H1 (cell line): ENCODE measurements at regions not wholly inside any gene's neighbourhood (a gene's known extent, or its start where the extent isn't known, plus 50 kb on each side); places are given as distances from the start of the nearest gene placed in this dataset.

Source experiments
- CTCF ChIA-PET: fragments of 300-600 bp; sonication (Branson Sonifier 250); formaldehyde crosslinking; loops from one replicate; lab custom pipeline; 2021; ENCODE audit not compliant: partially characterized antibody; lab: Charles Lee
- POLR2A ChIA-PET: fragments of 300-600 bp; sonication (Branson Sonifier 250); formaldehyde crosslinking; loops from one replicate; lab custom pipeline; 2021; ENCODE audit warnings: inconsistent platforms; ENCODE audit not compliant: partially characterized antibody; lab: Charles Lee
- DNase-seq, 2 experiments: peaks; one replicate each; pipeline versions ENCODE4 v3.0.0 to v3.0.0-alpha.2; 2010 to 2022; ENCODE audit warnings: low spot score in 2 of 2, low read depth in 1 of 2, mixed read lengths in 1 of 2
- FAIRE-seq: peaks from 2 replicates; lab custom pipeline; 2011; peaks lifted over from hg19 to GRCh38; lab: Jason Lieb, UNC
- H2AFZ ChIP-seq: 2 replicates; pipeline ENCODE4 v1.8.1; 2012; ENCODE audit warnings: low read length, inconsistent platforms
- H2AK5ac ChIP-seq: 2 replicates; pipeline ENCODE4 v1.6.1; 2013; ENCODE audit warnings: low read depth, low read length
- H2BK120ac ChIP-seq: replicated peaks from 2 replicates; pipeline ENCODE3; 2013; ENCODE audit warnings: low read depth, low read length, inconsistent platforms
- H2BK12ac ChIP-seq: 2 replicates; pipeline ENCODE4 v1.6.1; 2013; ENCODE audit warnings: low read depth, low read length
- H2BK15ac ChIP-seq: 2 replicates; pipeline ENCODE4 v1.6.1; 2013; ENCODE audit warnings: low read length
- H2BK20ac ChIP-seq: 2 replicates; pipeline ENCODE4 v1.6.1; 2013; ENCODE audit warnings: low read length
- H2BK5ac ChIP-seq: 2 replicates; pipeline ENCODE4 v1.6.1; 2013; ENCODE audit warnings: low read depth, low read length
- H3K14ac ChIP-seq: 2 replicates; pipeline ENCODE4 v1.6.1; 2013; ENCODE audit warnings: inconsistent platforms; ENCODE audit not compliant: insufficient read length
- H3K18ac ChIP-seq: 2 replicates; pipeline ENCODE4 v1.6.1; 2013; ENCODE audit warnings: low read length; ENCODE audit errors: extremely low read depth
- H3K23ac ChIP-seq: 2 replicates; pipeline ENCODE4 v1.6.1; 2013; ENCODE audit warnings: inconsistent platforms; ENCODE audit not compliant: insufficient read length
- H3K23me2 ChIP-seq: 2 replicates; pipeline ENCODE4 v1.6.1; 2013; ENCODE audit warnings: low read depth, low read length
- H3K27ac ChIP-seq: 2 replicates; pipeline ENCODE4 v1.6.1; 2011; ENCODE audit warnings: low read depth, low read length, inconsistent platforms
- H3K27me3 ChIP-seq, 4 experiments: replicated peaks in 1 of 4; 1 replicate in 1 of 4; 2 replicates in 3 of 4; pipeline versions ENCODE4 v1.6.1 to v1.8.1; 2011 to 2013; ENCODE audit warnings: low read length in 3 of 4, mild to moderate bottlenecking in 3 of 4, inconsistent platforms in 2 of 4, mixed read lengths in 2 of 4, moderate library complexity in 1 of 4; ENCODE audit not compliant: control insufficient read depth in 3 of 4, insufficient read depth in 3 of 4; ENCODE audit errors: extremely low read depth in 1 of 4
- H3K36me3 ChIP-seq, 4 experiments: 2 replicates each; pipeline versions ENCODE4 v1.6.1 to v1.8.1; 2011 to 2013; ENCODE audit warnings: mild to moderate bottlenecking in 4 of 4, low read length in 3 of 4, moderate library complexity in 2 of 4, control low read depth in 1 of 4, inconsistent platforms in 1 of 4; ENCODE audit not compliant: insufficient read depth in 4 of 4, control insufficient read depth in 2 of 4
- H3K4ac ChIP-seq: replicated peaks from 2 replicates; pipeline ENCODE3; 2013; ENCODE audit warnings: low read length, low read depth, mixed read lengths, inconsistent platforms; ENCODE audit not compliant: insufficient read length
- H3K4me1 ChIP-seq, 4 experiments: replicated peaks in 1 of 4; 1 replicate in 1 of 4; 2 replicates in 3 of 4; pipeline versions ENCODE4 v1.6.1 to v1.8.1; 2011 to 2013; ENCODE audit warnings: low read length in 3 of 4, inconsistent platforms in 2 of 4, mixed read lengths in 1 of 4; ENCODE audit not compliant: insufficient read depth in 4 of 4, control insufficient read depth in 3 of 4
- H3K4me2 ChIP-seq, 2 experiments: 2 replicates each; pipeline versions ENCODE4 v1.6.1 to v1.8.1; 2011 to 2013; ENCODE audit warnings: low read depth in 2 of 2, low read length in 2 of 2, control low read depth in 1 of 2, inconsistent platforms in 1 of 2, mild to moderate bottlenecking in 1 of 2; ENCODE audit not compliant: insufficient read depth in 1 of 2
- H3K4me3 ChIP-seq, 4 experiments: fragments of 200-600, 300-600 bp in 1 of 4; sonication (generic), shearing (Covaris generic), sonication (Bioruptor Twin) in 1 of 4; 2 replicates each; pipeline versions ENCODE4 v1.5.1 to v1.8.1; 2011 to 2016; ENCODE audit warnings: low read length in 4 of 4, low read depth in 3 of 4, control low read depth in 2 of 4, inconsistent platforms in 2 of 4, mild to moderate bottlenecking in 2 of 4, mixed read lengths in 1 of 4, moderate library complexity in 1 of 4; ENCODE audit not compliant: insufficient read depth in 2 of 4; ENCODE audit errors: extremely low read depth in 1 of 4
- H3K56ac ChIP-seq: replicated peaks from 2 replicates; pipeline ENCODE3; 2013; ENCODE audit warnings: low read depth, mild to moderate bottlenecking, mixed read lengths, low read length, inconsistent platforms; ENCODE audit not compliant: insufficient read length
- H3K79me1 ChIP-seq: 2 replicates; pipeline ENCODE4 v1.6.1; 2013; ENCODE audit warnings: low read depth, low read length, control low read depth
- H3K79me2 ChIP-seq, 2 experiments: 2 replicates each; pipeline versions ENCODE4 v1.6.1 to v1.8.1; 2012 to 2013; ENCODE audit warnings: low read length in 2 of 2, mild to moderate bottlenecking in 2 of 2, inconsistent platforms in 1 of 2; ENCODE audit not compliant: insufficient read depth in 2 of 2, control insufficient read depth in 1 of 2
- H3K9ac ChIP-seq, 4 experiments: replicated peaks in 1 of 4; 1 replicate in 1 of 4; 2 replicates in 3 of 4; pipeline versions ENCODE4 v1.6.1 to v1.8.1; 2011 to 2013; ENCODE audit warnings: low read depth in 3 of 4, low read length in 3 of 4, control low read depth in 2 of 4, mild to moderate bottlenecking in 2 of 4, moderate library complexity in 2 of 4, inconsistent platforms in 1 of 4; ENCODE audit errors: extremely low read depth in 1 of 4
- H3K9me3 ChIP-seq, 2 experiments: 2 replicates each; pipeline versions ENCODE4 v1.6.1 to v1.8.1; 2012 to 2013; ENCODE audit warnings: mild to moderate bottlenecking in 2 of 2, moderate library complexity in 2 of 2, control low read depth in 1 of 2, inconsistent platforms in 1 of 2, low read depth in 1 of 2, low read length in 1 of 2, mixed read lengths in 1 of 2; ENCODE audit not compliant: insufficient read depth in 2 of 2
- H4K20me1 ChIP-seq, 2 experiments: replicated peaks in 1 of 2; 2 replicates each; pipeline versions ENCODE3 to v1.8.1; 2011 to 2013; ENCODE audit warnings: inconsistent platforms in 2 of 2, low read length in 2 of 2, mild to moderate bottlenecking in 1 of 2; ENCODE audit not compliant: insufficient read depth in 2 of 2, control insufficient read depth in 1 of 2
- H4K5ac ChIP-seq: 2 replicates; pipeline ENCODE4 v1.6.1; 2013; ENCODE audit warnings: low read length, low read depth, mixed read lengths, inconsistent platforms; ENCODE audit not compliant: insufficient read length
- H4K8ac ChIP-seq: 2 replicates; pipeline ENCODE4 v1.8.0; 2013; ENCODE audit warnings: mild to moderate bottlenecking, moderate library complexity, low read length, inconsistent platforms; ENCODE audit not compliant: insufficient read depth; ENCODE audit errors: extremely low read depth
- H4K91ac ChIP-seq: replicated peaks from 2 replicates; pipeline ENCODE3; 2013; ENCODE audit warnings: low read length, mixed read lengths, inconsistent platforms; ENCODE audit not compliant: insufficient read length
- ATF3 ChIP-seq: IDR thresholded peaks from 2 replicates; pipeline ENCODE4 v1.6.1; 2011; ENCODE audit warnings: low read depth, mild to moderate bottlenecking, low read length; ENCODE audit not compliant: insufficient read depth
- GTF2F1 ChIP-seq: IDR thresholded peaks from 2 replicates; pipeline ENCODE4 v1.6.1; 2012; ENCODE audit warnings: low read depth, low read length, improper control_type of control experiment, borderline replicate concordance
- HDAC2 ChIP-seq, 2 experiments: fragments of 300-600 bp in 1 of 2; sonication (generic) in 1 of 2; IDR thresholded peaks; 2 replicates each; pipeline ENCODE4 v1.6.1; 2011 to 2012; ENCODE audit warnings: low read depth in 2 of 2, low read length in 2 of 2, mild to moderate bottlenecking in 2 of 2, moderate library complexity in 2 of 2, borderline replicate concordance in 1 of 2, inconsistent platforms in 1 of 2
- JUND ChIP-seq: IDR thresholded peaks from 2 replicates; pipeline ENCODE4 v1.6.1; 2011; ENCODE audit warnings: mild to moderate bottlenecking, improper control_type of control experiment, low read length
- KDM5A ChIP-seq: fragments of 200-600 bp; IDR thresholded peaks from 2 replicates; pipeline ENCODE4 v1.7.1; 2012; ENCODE audit warnings: mild to moderate bottlenecking, low read length, inconsistent platforms, mixed read lengths
- POLR2A ChIP-seq, 2 experiments: IDR thresholded peaks; 1 replicate in 1 of 2; 2 replicates in 1 of 2; pipeline ENCODE4 v1.6.1; 2011; ENCODE audit warnings: low read depth in 2 of 2, low read length in 2 of 2, mild to moderate bottlenecking in 2 of 2; ENCODE audit errors: control extremely low read depth in 1 of 2
- RBBP5 ChIP-seq: IDR thresholded peaks from 2 replicates; pipeline ENCODE4 v1.7.1; 2012; ENCODE audit warnings: low read depth, mild to moderate bottlenecking, inconsistent platforms, low read length, moderate library complexity, borderline replicate concordance
- SAP30 ChIP-seq: fragments of 300-600 bp; sonication (generic); IDR thresholded peaks from 2 replicates; pipeline ENCODE4 v1.7.1; 2012; ENCODE audit warnings: low read length, moderate library complexity, mild to moderate bottlenecking, inconsistent platforms; ENCODE audit not compliant: insufficient read depth, insufficient replicate concordance
- SIN3A ChIP-seq, 2 experiments: IDR thresholded peaks in 1 of 2; conservative IDR thresholded peaks in 1 of 2; 2 replicates each; pipeline ENCODE4 v1.6.1; 2011 to 2012; ENCODE audit warnings: low read length in 2 of 2, improper control_type of control experiment in 1 of 2, low read depth in 1 of 2, mild to moderate bottlenecking in 1 of 2
- SIRT6 ChIP-seq: IDR thresholded peaks from one replicate; pipeline ENCODE4 v1.7.1; 2012; ENCODE audit warnings: low read length, inconsistent platforms
- SP1 ChIP-seq: IDR thresholded peaks from 2 replicates; pipeline ENCODE4 v1.6.1; 2011; ENCODE audit warnings: low read depth, low read length
- SP4 ChIP-seq: IDR thresholded peaks from 2 replicates; pipeline ENCODE4 v1.6.1; 2012; ENCODE audit warnings: low read length, inconsistent platforms
- SRF ChIP-seq: IDR thresholded peaks from 2 replicates; pipeline ENCODE4 v1.6.1; 2011; ENCODE audit warnings: mild to moderate bottlenecking, low read depth, low read length, moderate library complexity
- WGBS, 2 experiments: shearing (Covaris generic) in 1 of 2; methylation state at CpG; one replicate each; pipeline versions ENCODE4 v1.1.6 to v1.1.7; 2013 to 2015; ENCODE audit warnings: low lambda C conversion rate in 2 of 2, mixed read lengths in 2 of 2, inconsistent platforms in 1 of 2, low coverage in 1 of 2, missing lambda C conversion rate in 1 of 2; ENCODE audit not compliant: insufficient replicate concordance in 2 of 2, insufficient coverage in 1 of 2, insufficient read length in 1 of 2; ENCODE audit errors: extremely low coverage in 1 of 2, missing lambda C conversion rate in 1 of 2; 5-methylcytosine and 5-hydroxymethylcytosine counted together
- TF ChIP-seq, protein P1 (sequence below): IDR thresholded peaks from 2 replicates; pipeline ENCODE4 v1.6.1; 2011; ENCODE audit warnings: low read length, improper control_type of control experiment

- no peaks in the 10 kb centered on the region for H3K36me3 ChIP-seq
- no peaks in the 10 kb centered on the region for H3K23me2 ChIP-seq
- no peaks in the 10 kb centered on the region; a peak in 1 of 7 replicates for H3K4me1 ChIP-seq
- no peak overlapping the region for H3K14ac ChIP-seq
- H2BK5ac ChIP-seq, result no peak overlapping the region
- DNase-seq, result no peak
- no peaks in the 10 kb centered on the region for H4K20me1 ChIP-seq
- H3K27me3 ChIP-seq, result no peaks in the 10 kb centered on the region
- no peak overlapping the region for H3K4me3 ChIP-seq
- H3K4me2 ChIP-seq, result no peak overlapping the region
- H2BK12ac ChIP-seq, result no peak overlapping the region
- no peak overlapping the region for H2BK15ac ChIP-seq
- no peak overlapping the region for H2AK5ac ChIP-seq
- no peak for FAIRE-seq
- no peak overlapping the region for H3K4ac ChIP-seq
- H3K9ac ChIP-seq, result no peak overlapping the region
- H4K8ac ChIP-seq, result no peak overlapping the region
- no peak overlapping the region for H2BK120ac ChIP-seq
- H2BK20ac ChIP-seq, result no peak overlapping the region
- H3K79me1 ChIP-seq, result no peaks in the 10 kb centered on the region
- WGBS, 2 experiments, result 88 to 100% methylated on average over 1 to 2 of the region's 2 CpGs
- POLR2A ChIA-PET, result no interaction called here
- H4K91ac ChIP-seq, result no peak overlapping the region
- H2AFZ ChIP-seq, result no peak overlapping the region
- no peak overlapping the region for H3K27ac ChIP-seq
- H3K18ac ChIP-seq, result no peak overlapping the region
- H3K56ac ChIP-seq, result no peak overlapping the region
- no peak overlapping the region for H3K23ac ChIP-seq
- H4K5ac ChIP-seq, result no peak overlapping the region
- CTCF ChIA-PET, result interaction anchor here (1.1 kb wide), 1 partner anchor 29 kb away, joined by 3 read pairs; no protein-coding TSS in a partner anchor
- no peaks in the 10 kb centered on the region for H3K9me3 ChIP-seq
- no peaks in the 10 kb centered on the region for H3K79me2 ChIP-seq
- TF ChIP-seq SIN3A (conservative IDR thresholded peaks at IDR 0.05 in 1 of 2, IDR thresholded peaks at IDR 0.05 in 1 of 2; ENCODE audit: low read depth in 1 of 2, low read length in 2 of 2) (no peak), HDAC2 (IDR thresholded peaks at IDR 0.05; ENCODE audit: borderline replicate concordance in 1 of 2, low read depth in 2 of 2, low read length in 2 of 2) (no peak), RBBP5 (no peak), SP4 (no peak), GTF2F1 (no peak), SP1 (no peak), SIRT6 (no peak), JUND (no peak), POLR2A (IDR thresholded peaks at IDR 0.05; ENCODE audit: control extremely low read depth in 1 of 2, low read depth in 2 of 2, low read length in 2 of 2) (no peak), ATF3 (no peak), SRF (no peak), SAP30 (no peak), KDM5A (no peak)
- TF ChIP-seq, protein P1, sequence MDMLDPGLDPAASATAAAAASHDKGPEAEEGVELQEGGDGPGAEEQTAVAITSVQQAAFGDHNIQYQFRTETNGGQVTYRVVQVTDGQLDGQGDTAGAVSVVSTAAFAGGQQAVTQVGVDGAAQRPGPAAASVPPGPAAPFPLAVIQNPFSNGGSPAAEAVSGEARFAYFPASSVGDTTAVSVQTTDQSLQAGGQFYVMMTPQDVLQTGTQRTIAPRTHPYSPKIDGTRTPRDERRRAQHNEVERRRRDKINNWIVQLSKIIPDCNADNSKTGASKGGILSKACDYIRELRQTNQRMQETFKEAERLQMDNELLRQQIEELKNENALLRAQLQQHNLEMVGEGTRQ, result no peak
These were observed 180.5 kb upstream of the DPYD start for GRCh38 chr1:98101364-98101763.
